Naive thymus-derived CD4-positive, alpha-beta T cell (primary cell): ENCODE measurements at regions not wholly inside any gene's neighbourhood (a gene's known extent, or its start where the extent isn't known, plus 50 kb on each side); places are given as distances from the start of the nearest gene placed in this dataset.

Experiments
- ATAC-seq: fragments of 150-1000 bp; cut with Tn5 transposase; 2 replicates; pipeline ENCODE4 v1.10.0; 2021; ENCODE audit warnings: mild to moderate bottlenecking, moderate library complexity
- CTCF ChIA-PET: fragments of 350-600 bp; sonication (Branson Sonifier 250); formaldehyde crosslinking; loops from one replicate; lab custom pipeline; 2021; ENCODE audit warnings: antibody characterized with exemption; lab: Charles Lee
- POLR2A ChIA-PET: fragments of 350-600 bp; sonication (Branson Sonifier 250); formaldehyde crosslinking; loops from one replicate; lab custom pipeline; 2021; ENCODE audit warnings: antibody characterized with exemption, inconsistent platforms; lab: Charles Lee
- DNase-seq, 9 donors: peaks; one replicate each; pipeline versions ENCODE4 v3.0.0 to v3.0.0-alpha.2; 2020 to 2022; ENCODE audit warnings: mixed read lengths in 1 of 9
- H3K27ac ChIP-seq: one replicate; pipeline ENCODE4 v1.7.0; 2013; ENCODE audit warnings: mild to moderate bottlenecking, low read depth, low read length, moderate library complexity
- H3K27me3 ChIP-seq, 2 donors: one replicate each; pipeline ENCODE4 v1.7.0; 2013; ENCODE audit warnings: low read length in 2 of 2, mild to moderate bottlenecking in 2 of 2, moderate library complexity in 2 of 2; ENCODE audit not compliant: control insufficient read depth in 2 of 2, insufficient read depth in 2 of 2
- H3K36me3 ChIP-seq, 3 experiments: 1 replicate in 2 of 3; 2 replicates in 1 of 3; pipeline ENCODE4 v1.7.0; 2013; ENCODE audit warnings: low read length in 3 of 3, mild to moderate bottlenecking in 3 of 3, moderate library complexity in 1 of 3; ENCODE audit not compliant: insufficient read depth in 3 of 3, control insufficient read depth in 2 of 3
- H3K4me1 ChIP-seq, 2 donors: one replicate each; pipeline ENCODE4 v1.7.0; 2013; ENCODE audit warnings: low read length in 2 of 2, mild to moderate bottlenecking in 2 of 2, moderate library complexity in 1 of 2; ENCODE audit not compliant: control insufficient read depth in 2 of 2, insufficient read depth in 2 of 2
- H3K4me3 ChIP-seq: 2 replicates; pipeline ENCODE4 v1.7.0; 2013; ENCODE audit warnings: mild to moderate bottlenecking, low read length
- H3K9me3 ChIP-seq, 3 experiments: 1 replicate in 2 of 3; 2 replicates in 1 of 3; pipeline ENCODE4 v1.7.0; 2013; ENCODE audit warnings: low read length in 3 of 3; ENCODE audit not compliant: control insufficient read depth in 2 of 3
- H3K27ac Mint-ChIP-seq, 9 donors: one replicate each; pipeline ENCODE4 v1.8.0; 2020 to 2022; ENCODE audit warnings: mixed read lengths in 9 of 9, mild to moderate bottlenecking in 8 of 9, moderate library complexity in 5 of 9, inconsistent platforms in 2 of 9
- H3K27me3 Mint-ChIP-seq, 5 donors: one replicate each; pipeline ENCODE4 v1.8.0; 2021 to 2022; ENCODE audit warnings: mixed read lengths in 5 of 5, mild to moderate bottlenecking in 1 of 5
- H3K36me3 Mint-ChIP-seq, 5 donors: one replicate each; pipeline ENCODE4 v1.8.0; 2020 to 2022; ENCODE audit warnings: mixed read lengths in 5 of 5, mild to moderate bottlenecking in 3 of 5, inconsistent platforms in 1 of 5
- H3K4me1 Mint-ChIP-seq, 7 donors: one replicate each; pipeline ENCODE4 v1.8.0; 2020 to 2022; ENCODE audit warnings: mixed read lengths in 7 of 7, mild to moderate bottlenecking in 3 of 7, inconsistent platforms in 1 of 7
- H3K4me3 Mint-ChIP-seq, 10 donors: one replicate each; pipeline ENCODE4 v1.8.0; 2020 to 2022; ENCODE audit warnings: mild to moderate bottlenecking in 10 of 10, mixed read lengths in 10 of 10, moderate library complexity in 6 of 10, inconsistent platforms in 2 of 10
- H3K9me3 Mint-ChIP-seq, 11 donors: one replicate each; pipeline ENCODE4 v1.8.0; 2020 to 2022; ENCODE audit warnings: mixed read lengths in 11 of 11, mild to moderate bottlenecking in 4 of 11, inconsistent platforms in 1 of 11, moderate library complexity in 1 of 11
- intact Hi-C, 2 donors: fragments of 100-400 bp; cut with micrococcal nuclease; formaldehyde crosslinking; loops; one replicate each; pipeline ENCODE4 v1.15.1; 2023

DNA sequence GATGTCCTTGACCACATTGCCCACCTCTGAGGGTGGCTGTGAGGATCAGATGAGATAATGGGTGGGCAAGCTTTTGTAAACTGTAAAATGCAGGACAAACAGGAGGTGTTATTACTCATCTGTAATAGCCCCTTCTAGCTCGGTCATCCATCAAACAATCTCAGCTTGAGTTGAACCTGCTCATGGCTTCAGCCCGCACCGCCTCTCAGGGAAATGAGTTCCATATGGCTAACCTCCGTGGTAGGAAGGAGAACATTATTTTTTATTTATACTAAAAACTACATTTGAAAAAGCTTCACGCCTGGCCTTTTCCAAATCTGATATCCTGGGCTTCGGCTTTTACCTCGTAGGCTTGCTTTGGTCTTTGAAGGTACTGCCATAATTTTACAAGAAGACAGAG lies 116.2 kb upstream of the USP24 start:
- no peak overlapping the region for H3K4me3 ChIP-seq
- H3K27me3 ChIP-seq, result no peaks in the 10 kb centered on the region
- H3K27me3 Mint-ChIP-seq, result peaks cover 4 to 22% (median 11%) of the 10 kb centered on the region in 5 donors
- H3K27ac Mint-ChIP-seq, result no peak overlapping the region
- intact Hi-C loops, result no loop called here
- peaks cover 0 to 10% (median 0%) of the 10 kb centered on the region in 7 donors for H3K4me1 Mint-ChIP-seq
- H3K36me3 Mint-ChIP-seq, result no peaks in the 10 kb centered on the region
- no peak overlapping the region for H3K4me3 Mint-ChIP-seq
- no peaks in the 10 kb centered on the region for H3K4me1 ChIP-seq
- ChIA-PET POLR2A (no interaction called here), CTCF (no interaction called here)
- ATAC-seq, result no peak
- no peaks in the 10 kb centered on the region for H3K9me3 ChIP-seq
- no peak for DNase-seq
- no peak overlapping the region for H3K27ac ChIP-seq
- no peaks in the 10 kb centered on the region for H3K36me3 ChIP-seq
- H3K9me3 Mint-ChIP-seq, result no peaks in the 10 kb centered on the region

DNA sequence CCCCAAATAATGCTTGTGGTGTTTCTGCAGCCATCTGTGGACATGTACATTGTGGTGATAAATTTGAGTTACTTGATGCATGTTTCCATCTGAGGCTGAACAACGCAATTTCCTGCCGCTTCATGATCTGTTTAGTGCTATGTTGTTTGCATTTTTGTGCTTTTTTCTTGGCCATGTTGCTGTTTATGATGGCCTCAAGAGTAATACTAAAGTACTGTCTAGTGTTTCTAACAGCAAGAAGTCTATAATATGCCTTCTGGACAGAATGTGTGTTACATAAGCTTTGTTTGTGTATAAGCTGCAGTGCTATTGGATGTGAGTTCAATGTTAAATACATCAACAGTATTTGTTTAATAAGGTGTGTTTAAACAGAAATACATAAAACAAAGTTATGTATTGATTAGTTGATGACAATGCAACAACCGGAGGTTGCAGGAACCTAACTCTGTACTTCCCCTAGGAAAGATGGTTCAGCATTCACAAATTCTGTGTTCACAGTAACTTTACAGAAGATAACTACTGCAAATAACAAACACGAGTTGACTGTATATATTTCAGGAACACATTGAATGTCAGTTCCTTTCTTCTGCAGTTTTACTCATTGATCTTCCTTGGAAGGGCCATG lies 114.8 kb upstream of the USP24 start:
- Histone ChIP-seq H3K4me1 (no peaks in the 10 kb centered on the region), H3K27ac (no peak overlapping the region), H3K4me3 (no peak overlapping the region), H3K27me3 (no peaks in the 10 kb centered on the region), H3K36me3 (no peaks in the 10 kb centered on the region), H3K9me3 (no peaks in the 10 kb centered on the region)
- intact Hi-C loops, result no loop called here
- Mint-ChIP-seq H3K4me3 (no peak overlapping the region), H3K27ac (no peak overlapping the region), H3K27me3 (peaks cover 6 to 32% (median 11%) of the 10 kb centered on the region in 5 donors), H3K4me1 (peaks cover 0 to 10% (median 0%) of the 10 kb centered on the region in 7 donors), H3K36me3 (no peaks in the 10 kb centered on the region), H3K9me3 (no peaks in the 10 kb centered on the region)
- POLR2A ChIA-PET, result no interaction called here
- DNase-seq (no peak), ATAC-seq (no peak)
- CTCF ChIA-PET, result no interaction called here

DNA sequence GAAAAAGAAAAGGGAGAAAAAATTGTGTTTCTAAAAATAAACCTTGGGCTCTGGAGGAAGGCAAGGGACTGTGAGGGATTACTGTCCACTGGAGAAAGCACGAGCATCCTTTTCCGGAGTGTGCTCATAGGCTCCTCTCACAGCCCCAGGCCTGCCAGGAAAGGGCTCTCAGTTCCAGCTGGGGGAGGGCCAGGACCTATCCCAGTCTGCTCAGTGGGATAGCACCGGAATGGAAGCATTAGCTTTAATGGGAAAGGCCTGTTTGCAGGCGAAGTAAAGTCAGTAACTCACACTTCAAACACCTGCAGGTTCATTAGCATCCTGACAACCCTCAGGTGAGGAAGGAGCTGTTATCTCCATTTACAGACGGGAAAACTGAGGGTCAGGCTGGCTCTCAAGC lies 113.9 kb upstream of the USP24 start:
- peaks cover 6 to 27% (median 10%) of the 10 kb centered on the region in 5 donors for H3K27me3 Mint-ChIP-seq
- H3K27ac Mint-ChIP-seq, result no peak overlapping the region
- ChIA-PET CTCF (no interaction called here), POLR2A (no interaction called here)
- no peaks in the 10 kb centered on the region for H3K36me3 Mint-ChIP-seq
- no peaks in the 10 kb centered on the region for H3K9me3 Mint-ChIP-seq
- H3K27ac ChIP-seq, result no peak overlapping the region
- H3K4me3 ChIP-seq, result no peak overlapping the region
- no peaks in the 10 kb centered on the region for H3K27me3 ChIP-seq
- H3K9me3 ChIP-seq, result no peaks in the 10 kb centered on the region
- no peak overlapping the region for H3K4me3 Mint-ChIP-seq
- no peaks in the 10 kb centered on the region for H3K36me3 ChIP-seq
- intact Hi-C loops, result no loop called here
- peaks cover 0 to 6% (median 0%) of the 10 kb centered on the region in 7 donors for H3K4me1 Mint-ChIP-seq
- H3K4me1 ChIP-seq, result no peaks in the 10 kb centered on the region
- DNase-seq (no peak), ATAC-seq (no peak)

DNA sequence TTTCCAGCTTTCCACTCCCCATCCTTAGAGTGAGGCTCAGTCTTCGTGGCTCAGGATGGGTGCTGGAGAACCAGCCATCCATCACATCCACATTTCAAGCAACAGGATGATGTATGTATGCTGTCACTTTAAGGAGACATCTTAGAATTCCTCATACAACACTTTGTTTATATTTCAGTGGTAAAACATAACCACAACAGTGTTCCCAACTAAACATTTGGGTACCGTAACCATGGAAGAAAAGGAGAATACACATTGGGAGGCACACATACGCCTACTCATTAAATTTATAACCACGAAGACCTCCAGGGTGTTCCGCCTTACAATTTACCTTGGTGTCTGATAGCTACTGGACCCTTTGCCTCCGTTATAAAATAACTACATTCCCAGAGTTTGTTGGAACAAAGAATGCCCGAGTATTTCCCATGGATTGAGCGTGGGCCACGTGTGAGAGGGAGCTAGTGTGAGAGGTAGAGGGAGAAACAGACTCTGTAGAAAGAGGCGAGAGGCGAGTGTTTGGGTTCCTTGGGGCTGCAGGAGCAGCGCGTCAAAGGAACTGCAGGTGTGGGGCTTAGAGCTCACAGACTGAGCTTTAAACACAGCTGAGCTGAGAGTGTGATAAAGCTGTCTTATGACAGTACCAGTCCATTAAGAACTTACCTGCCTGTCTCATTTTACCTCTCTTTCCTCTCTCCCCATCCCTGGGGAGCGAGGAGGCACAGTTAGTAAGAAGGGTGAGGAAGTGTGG lies 111.5 kb upstream of the USP24 start:
- no peaks in the 10 kb centered on the region for H3K27me3 ChIP-seq
- POLR2A ChIA-PET, result no interaction called here
- H3K4me3 Mint-ChIP-seq, result no peak overlapping the region
- no peaks in the 10 kb centered on the region for H3K36me3 ChIP-seq
- no peak overlapping the region for H3K27ac Mint-ChIP-seq
- H3K27ac ChIP-seq, result no peak overlapping the region
- peaks cover 0 to 2% (median 0%) of the 10 kb centered on the region in 7 donors for H3K4me1 Mint-ChIP-seq
- ATAC-seq, result no peak
- no peaks in the 10 kb centered on the region for H3K4me1 ChIP-seq
- H3K27me3 Mint-ChIP-seq, result peaks cover 0 to 20% (median 9%) of the 10 kb centered on the region in 5 donors
- intact Hi-C loops, result no loop called here
- H3K36me3 Mint-ChIP-seq, result no peaks in the 10 kb centered on the region
- H3K9me3 ChIP-seq, result no peaks in the 10 kb centered on the region
- CTCF ChIA-PET, result no interaction called here
- no peak for DNase-seq
- H3K9me3 Mint-ChIP-seq, result no peaks in the 10 kb centered on the region
- H3K4me3 ChIP-seq, result no peak overlapping the region

DNA sequence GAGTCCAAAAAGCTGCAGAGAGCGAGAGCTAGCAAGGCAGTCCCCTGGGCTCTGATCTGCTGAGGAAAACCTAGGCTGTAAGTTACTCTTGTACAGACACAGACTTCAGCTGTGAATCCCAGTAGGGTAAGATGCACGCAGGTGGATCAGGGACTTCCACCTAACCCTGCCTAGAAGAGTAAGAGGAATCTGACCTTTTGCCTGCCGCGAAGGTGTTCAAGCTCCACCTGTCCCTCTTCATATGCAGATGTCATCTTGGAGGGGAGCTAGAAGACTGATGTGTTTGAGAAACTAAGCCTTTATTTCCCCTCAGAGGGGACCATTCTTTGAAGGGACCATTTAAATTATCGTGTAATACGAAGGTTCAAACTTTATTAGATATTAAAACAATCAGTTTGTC lies 108.6 kb upstream of the USP24 start:
- intact Hi-C loops, result no loop called here
- CTCF ChIA-PET, result no interaction called here
- H3K36me3 ChIP-seq, result no peaks in the 10 kb centered on the region

DNA sequence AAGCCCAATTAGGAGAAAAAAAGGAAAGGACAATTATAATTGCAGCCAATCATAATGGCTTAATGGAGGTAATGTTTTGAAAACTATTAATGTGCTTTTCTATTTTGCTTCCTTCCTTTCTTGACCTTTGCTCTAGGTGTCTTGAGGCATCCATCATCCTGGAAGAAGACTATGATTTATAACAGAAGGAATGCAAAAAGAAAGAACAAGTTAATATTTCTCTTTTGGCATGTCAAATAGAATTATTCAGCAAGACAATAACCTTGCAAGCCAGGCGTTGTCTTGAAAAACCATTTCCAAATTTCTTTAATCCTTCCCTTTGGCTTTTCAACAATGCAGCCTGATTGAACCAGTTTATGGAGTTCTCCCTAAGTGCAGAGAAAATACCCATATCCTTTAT lies 107.7 kb upstream of the USP24 start:
- DNase-seq, result no peak
- CTCF ChIA-PET, result no interaction called here
- H3K27ac ChIP-seq, result no peak overlapping the region
- no peaks in the 10 kb centered on the region for H3K9me3 ChIP-seq
- H3K4me1 ChIP-seq, result no peaks in the 10 kb centered on the region
- H3K27me3 ChIP-seq, result no peaks in the 10 kb centered on the region
- intact Hi-C loops, result no loop called here
- POLR2A ChIA-PET, result no interaction called here
- no peaks in the 10 kb centered on the region for H3K9me3 Mint-ChIP-seq
- H3K27ac Mint-ChIP-seq, result peak overlapping the region in 1 of 9 donors; percentile 23
- peaks cover 0 to 2% (median 0%) of the 10 kb centered on the region in 7 donors for H3K4me1 Mint-ChIP-seq
- no peaks in the 10 kb centered on the region for H3K36me3 Mint-ChIP-seq
- no peak overlapping the region for H3K4me3 ChIP-seq
- H3K36me3 ChIP-seq, result no peaks in the 10 kb centered on the region
- no peak overlapping the region for H3K4me3 Mint-ChIP-seq
- peaks cover 0 to 32% (median 8%) of the 10 kb centered on the region in 5 donors for H3K27me3 Mint-ChIP-seq
- no peak for ATAC-seq

More for the DNA sequence above, 108.6 kb upstream of the USP24 start:
- no peaks in the 10 kb centered on the region for H3K4me1 ChIP-seq
- H3K9me3 ChIP-seq, result no peaks in the 10 kb centered on the region
- H3K4me1 Mint-ChIP-seq, result peaks cover 0 to 2% (median 0%) of the 10 kb centered on the region in 7 donors
- no peak overlapping the region for H3K27ac Mint-ChIP-seq
- H3K36me3 Mint-ChIP-seq, result no peaks in the 10 kb centered on the region
- DNase-seq (no peak), ATAC-seq (no peak)
- no peak overlapping the region for H3K4me3 Mint-ChIP-seq
- H3K4me3 ChIP-seq, result no peak overlapping the region
- POLR2A ChIA-PET, result no interaction called here
- H3K27me3 ChIP-seq, result no peaks in the 10 kb centered on the region
- H3K9me3 Mint-ChIP-seq, result no peaks in the 10 kb centered on the region
- peaks cover 0 to 31% (median 10%) of the 10 kb centered on the region in 5 donors for H3K27me3 Mint-ChIP-seq
- no peak overlapping the region for H3K27ac ChIP-seq

DNA sequence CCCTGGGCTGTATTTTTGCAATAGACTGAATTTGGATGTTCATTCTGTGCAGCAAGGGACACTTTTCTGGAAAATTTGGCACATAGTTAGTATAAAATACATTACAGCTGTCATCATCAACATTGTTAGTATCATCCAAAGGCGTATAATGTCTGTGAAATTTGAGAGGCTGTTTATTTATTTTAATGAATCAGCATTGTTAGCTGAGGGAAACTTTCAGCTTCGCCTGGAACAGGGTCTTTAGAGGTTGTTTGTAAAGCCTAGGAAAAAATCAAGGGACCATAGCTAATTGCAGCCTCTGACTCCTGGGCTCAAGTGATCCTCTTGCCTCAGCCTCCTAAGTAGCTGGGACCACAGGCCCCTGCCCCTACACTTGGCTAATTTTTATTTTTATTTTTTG lies 106.8 kb upstream of the USP24 start:
- peaks cover 0 to 6% (median 2%) of the 10 kb centered on the region in 7 donors for H3K4me1 Mint-ChIP-seq
- ATAC-seq, result no peak

More for the DNA sequence above, 106.8 kb upstream of the USP24 start:
- no peaks in the 10 kb centered on the region for H3K4me1 ChIP-seq
- Mint-ChIP-seq H3K27me3 (peaks cover 0 to 32% (median 6%) of the 10 kb centered on the region in 5 donors), H3K4me3 (no peak overlapping the region), H3K9me3 (no peaks in the 10 kb centered on the region), H3K36me3 (no peaks in the 10 kb centered on the region), H3K27ac (no peak overlapping the region)
- H3K36me3 ChIP-seq, result no peaks in the 10 kb centered on the region
- H3K27ac ChIP-seq, result no peak overlapping the region
- H3K9me3 ChIP-seq, result no peaks in the 10 kb centered on the region
- intact Hi-C loops, result no loop called here
- POLR2A ChIA-PET, result no interaction called here
- no peaks in the 10 kb centered on the region for H3K27me3 ChIP-seq
- CTCF ChIA-PET, result no interaction called here
- no peak for DNase-seq
- no peak overlapping the region for H3K4me3 ChIP-seq
